ENCODE measurements at regions not wholly inside any gene's neighbourhood (a gene's known extent, or its start where the extent isn't known, plus 50 kb on each side); places are given as distances from the start of the nearest gene placed in this dataset.
A peak's percentile ranks its signal among the peaks of the same experiment; 100 is the strongest.
"Not testable (repeated sequence)": the region's sequence is repeated elsewhere in the genome, so short reads cannot be mapped to it uniquely, and the experiment has no call there.

DNA sequence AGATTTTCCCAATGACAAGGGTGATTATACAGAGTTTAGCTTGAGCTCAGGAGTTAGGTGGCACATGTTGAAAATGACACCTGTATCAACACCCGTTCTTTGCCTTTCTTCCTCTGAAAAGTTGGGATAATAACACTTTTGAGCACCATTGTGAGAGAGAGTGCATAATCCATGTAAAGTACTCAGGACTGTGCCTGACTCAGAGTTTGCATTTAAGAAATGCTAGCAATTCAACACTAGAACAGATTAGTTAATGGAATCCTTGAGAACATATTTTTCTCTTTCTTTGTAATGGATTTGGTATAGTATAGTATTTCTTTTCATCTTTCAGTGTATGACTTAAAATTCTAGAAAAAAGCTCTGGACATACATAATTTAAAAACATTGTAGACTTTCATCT, 449.2 kb downstream of the GJA1 start:
- DNase-seq = no peak

GRCh38 chr6:121885399-121886152, 450.1 kb downstream of the GJA1 start:
- DNase-seq = peak; percentile 18

- no peak for DNase-seq
Observed at GRCh38 chr6:121886223-121886830, 450.9 kb downstream of the GJA1 start.

- DNase-seq = no peak
Observed at GRCh38 chr6:121887724-121888123, 452.3 kb downstream of the GJA1 start.

DNA sequence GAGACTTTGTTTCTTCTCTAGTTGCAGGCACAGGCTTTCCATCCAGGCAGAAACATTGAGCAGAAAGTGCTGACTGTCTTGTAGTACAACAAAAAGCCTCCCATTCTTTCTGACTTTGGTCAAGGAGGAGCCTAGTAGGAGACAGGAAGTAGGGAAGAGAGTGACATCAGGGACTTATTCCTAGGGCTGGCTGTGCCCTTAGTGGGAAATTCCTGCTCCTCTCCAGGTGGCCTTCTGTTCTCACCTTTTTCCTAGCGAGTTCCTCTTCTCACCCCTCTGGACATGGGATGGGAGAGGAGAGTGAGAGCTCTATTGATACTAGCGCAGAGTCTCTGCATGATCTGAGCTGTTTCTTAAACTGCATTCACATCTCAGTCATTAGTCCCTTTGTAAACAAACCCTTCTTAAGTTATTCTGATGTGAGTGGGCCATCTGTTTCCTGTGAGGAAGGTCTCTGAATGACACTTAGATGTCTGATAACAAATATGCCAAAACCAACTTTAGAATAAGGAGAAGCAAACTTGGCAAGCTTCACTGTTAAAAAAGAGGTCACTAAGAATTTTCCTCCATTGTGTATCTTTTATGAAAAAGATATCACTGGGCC, 455.0 kb downstream of the GJA1 start:
- DNase-seq = peak; percentile 28

DNA sequence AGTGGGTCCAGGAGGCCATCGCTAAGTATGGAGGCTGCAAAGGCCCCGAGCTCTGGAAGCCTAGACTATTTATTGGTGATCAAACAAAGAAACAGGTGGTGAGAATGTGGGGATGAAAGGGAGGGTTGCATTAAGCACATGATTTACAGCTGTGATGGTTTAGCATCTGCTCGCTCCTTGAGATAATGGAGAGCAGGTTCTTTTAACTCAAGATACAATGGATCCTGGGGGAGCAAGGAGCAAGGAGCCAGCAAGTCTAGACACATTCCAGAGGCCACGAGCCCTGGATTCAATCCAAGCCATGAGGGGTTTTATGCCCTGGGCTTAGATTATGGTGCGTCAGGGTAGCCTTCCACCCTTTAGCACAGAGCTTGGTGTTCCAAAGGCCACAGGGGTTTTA, 460.3 kb downstream of the GJA1 start:
- DNase-seq = not testable (repeated sequence)

GRCh38 chr6:121896363-121896762, 460.9 kb downstream of the GJA1 start:
- DNase-seq = no peak

- no peak for DNase-seq
Observed at GRCh38 chr6:121896771-121897170, 461.3 kb downstream of the GJA1 start.

GRCh38 chr6:121897337-121897760, 461.9 kb downstream of the GJA1 start:
- no peak for DNase-seq

GRCh38 chr6:121901432-121901831, 466.0 kb downstream of the GJA1 start:
- DNase-seq = no peak

DNA sequence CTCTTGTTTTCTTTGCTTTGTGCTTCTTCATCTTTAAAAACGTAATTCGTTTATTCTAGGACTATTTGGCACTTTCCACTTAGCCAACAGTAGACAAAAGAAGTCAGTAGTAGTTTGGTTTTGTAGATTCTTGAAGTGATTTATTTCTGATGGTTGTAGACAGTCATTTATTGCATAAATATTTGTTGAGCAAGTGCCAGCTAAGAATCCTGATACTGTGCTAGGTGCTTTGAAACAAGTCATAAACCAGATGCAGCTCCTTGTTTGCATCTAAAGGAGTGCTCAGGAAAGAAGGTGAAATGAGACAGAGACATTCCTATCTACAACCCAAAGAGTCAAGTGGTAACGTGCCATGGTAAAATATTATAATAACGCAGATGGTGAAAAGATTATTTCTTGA, 469.1 kb downstream of the GJA1 start:
- no peak for DNase-seq

GRCh38 chr6:121912905-121913304, 477.5 kb downstream of the GJA1 start:
- no peak for DNase-seq

- no peak for DNase-seq
Observed at GRCh38 chr6:121917263-121917829, 481.9 kb downstream of the GJA1 start.

GRCh38 chr6:121917834-121918559, 481.5 kb upstream of the HSF2 start:
- DNase-seq = no peak

DNA sequence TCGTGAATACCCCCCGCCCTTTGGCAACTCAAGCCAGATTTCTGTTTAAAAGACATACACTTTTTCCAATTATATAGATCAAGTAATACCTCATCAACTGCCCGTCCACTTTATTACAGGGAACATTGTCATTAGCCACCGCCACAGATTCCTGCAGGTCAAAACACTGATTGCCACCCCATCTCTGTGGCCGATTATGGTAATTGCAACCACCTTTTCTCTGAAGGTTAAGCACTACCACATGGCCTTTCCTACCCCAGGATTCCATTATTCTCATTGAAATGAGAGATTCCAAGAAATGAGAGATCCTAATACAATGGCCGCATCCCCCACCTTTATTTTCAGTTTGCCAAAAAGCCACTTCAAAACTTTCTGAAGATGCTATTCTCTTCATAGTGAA, 478.8 kb upstream of the HSF2 start:
- no peak for DNase-seq

DNA sequence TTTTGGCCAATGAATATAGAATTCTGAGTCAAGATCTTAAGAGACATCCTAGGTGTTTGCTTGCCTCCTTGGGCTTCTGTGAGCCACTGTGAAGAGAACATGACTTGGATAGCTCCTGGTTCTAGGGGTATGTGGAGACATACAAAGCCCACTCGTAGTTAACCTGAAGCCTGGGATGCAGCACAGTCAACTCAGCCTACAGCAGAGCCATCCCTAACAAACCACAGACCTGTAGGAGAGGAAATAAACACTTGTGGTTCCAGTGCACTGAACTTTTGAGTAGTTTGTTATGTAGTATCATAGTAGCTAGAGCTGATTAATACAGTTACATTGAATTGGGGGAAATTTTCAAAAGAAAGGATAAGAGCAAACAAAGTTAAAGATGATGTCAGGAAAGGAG, 474.4 kb upstream of the HSF2 start:
- DNase-seq = peak; percentile 62

DNA sequence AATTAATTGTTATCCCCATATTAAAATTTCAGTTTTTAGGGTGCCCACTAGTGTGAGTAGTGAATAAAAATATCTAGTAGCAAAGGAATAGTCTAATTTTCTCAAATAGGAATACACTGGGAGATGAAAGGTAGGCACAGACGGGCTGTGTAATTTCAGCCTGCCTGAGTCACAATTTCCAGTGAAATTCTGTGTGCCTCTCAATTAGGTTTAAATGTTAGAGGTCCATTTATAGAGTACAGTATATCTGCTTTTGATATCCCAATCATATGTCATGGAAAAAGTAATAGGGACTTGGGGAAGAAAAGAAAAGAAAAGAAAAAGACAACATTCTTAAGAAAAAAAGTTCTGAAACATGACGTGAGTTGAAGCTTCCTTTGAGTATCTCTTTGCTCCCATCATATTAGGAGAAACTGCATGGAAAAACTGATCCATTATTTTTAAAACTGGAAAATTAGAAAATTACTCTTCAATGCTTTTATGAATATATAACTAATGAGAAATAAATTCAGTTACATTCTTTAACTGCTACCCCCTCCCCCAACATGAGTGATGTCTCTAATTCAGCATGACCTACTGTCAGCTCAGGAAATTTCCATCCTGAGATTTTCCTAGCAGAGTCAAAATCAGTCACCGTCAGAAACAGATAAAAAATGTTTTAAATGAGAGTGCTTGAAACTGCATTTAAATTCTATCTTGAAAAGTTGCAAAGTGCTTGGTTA, 473.8 kb upstream of the HSF2 start:
- peak; percentile 9 for DNase-seq

DNA sequence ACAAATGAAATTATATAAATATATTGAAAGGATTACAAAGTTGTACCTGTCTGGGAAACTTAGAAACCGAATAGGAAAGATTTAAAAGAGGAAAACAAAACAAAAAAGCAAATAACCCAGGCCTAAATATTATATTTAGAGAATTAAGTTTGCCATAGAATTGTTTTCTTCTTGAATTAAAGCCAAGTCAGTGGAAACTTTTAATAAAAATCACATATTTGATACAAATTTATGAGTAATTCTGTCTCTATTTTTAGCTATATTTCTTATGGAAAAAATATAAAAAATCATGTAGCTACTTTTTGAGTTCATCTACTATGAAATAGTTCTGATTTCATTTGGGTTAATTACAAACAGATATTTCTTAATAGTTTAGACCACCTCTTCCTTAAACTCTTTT, 470.2 kb upstream of the HSF2 start:
- DNase-seq = no peak

DNA sequence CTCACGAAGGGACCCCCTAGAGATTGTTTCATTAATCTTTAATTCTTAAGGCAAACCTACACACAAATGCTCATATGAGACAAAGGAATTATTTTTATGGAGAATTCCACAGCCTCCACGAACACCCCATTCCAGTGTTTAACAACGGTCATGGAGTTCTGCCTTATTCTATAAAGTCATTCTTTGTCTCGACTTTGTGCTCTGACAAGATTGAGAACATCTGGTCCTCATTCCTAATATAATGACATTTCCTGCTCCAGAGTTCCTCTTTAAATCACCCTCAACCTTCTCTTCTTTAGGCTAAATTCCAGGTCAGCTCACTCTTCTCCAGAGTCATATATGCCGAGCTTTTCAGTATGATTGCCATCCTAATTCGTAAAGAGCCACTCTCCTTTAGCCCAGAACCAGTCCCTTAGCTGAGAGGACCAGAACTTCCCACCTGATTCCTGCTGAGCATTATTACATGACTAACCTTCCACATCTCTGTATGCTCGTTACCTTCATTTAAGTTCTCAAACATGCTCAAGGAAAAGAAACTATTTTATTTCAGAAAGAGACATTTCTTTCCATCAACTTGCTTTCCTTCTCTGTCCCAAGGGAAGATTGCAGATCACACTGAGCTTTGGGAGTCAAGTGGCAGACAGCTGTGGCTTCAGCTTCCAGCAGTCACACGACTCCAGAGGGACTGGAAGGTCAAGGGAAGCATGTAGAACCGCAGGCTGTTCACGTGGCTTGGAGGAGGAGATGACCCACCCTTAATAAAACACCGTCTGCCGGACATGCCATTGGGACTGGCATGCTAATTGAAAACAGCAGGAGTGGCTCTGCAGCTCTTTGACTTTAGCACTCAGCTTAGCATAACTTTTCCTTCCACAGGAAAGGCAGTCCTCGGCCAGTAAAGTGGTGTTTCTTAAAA, 467.1 kb upstream of the HSF2 start:
- peak; percentile 15 for DNase-seq

GRCh38 chr6:121934451-121934850, 465.0 kb upstream of the HSF2 start:
- DNase-seq = no peak

DNA sequence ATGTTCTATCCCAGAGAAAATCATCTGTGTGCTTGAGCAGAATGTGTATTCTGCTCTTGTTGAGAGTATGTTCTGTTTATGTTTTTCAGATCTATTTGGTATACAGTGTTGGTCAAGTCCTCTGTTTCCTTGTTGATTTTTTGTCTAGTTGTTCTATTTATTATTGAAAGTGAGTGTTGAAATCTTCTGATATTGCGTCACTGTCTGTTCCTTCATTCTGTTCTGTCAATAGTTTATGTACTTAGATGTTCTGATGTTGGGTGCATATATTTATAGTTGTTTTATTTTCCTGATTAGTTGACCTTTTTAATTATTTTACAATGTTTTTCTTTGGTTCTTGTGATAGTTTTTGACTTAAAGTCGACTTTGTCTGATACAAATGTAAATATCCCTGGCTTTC, 458.7 kb upstream of the HSF2 start:
- DNase-seq = no peak

GRCh38 chr6:121944354-121944753, 455.1 kb upstream of the HSF2 start:
- DNase-seq = no peak
